GM18858 (cell line): ENCODE measurements at regions not wholly inside any gene's neighbourhood (a gene's known extent, or its start where the extent isn't known, plus 50 kb on each side); places are given as distances from the start of the nearest gene placed in this dataset.
"Not testable (repeated sequence)": the region's sequence is repeated elsewhere in the genome, so short reads cannot be mapped to it uniquely, and the experiment has no call there.

ENCODE experiments used
- ATAC-seq: cut with Tn5 transposase; IDR thresholded peaks from one replicate; pipeline ENCODE4 v1.9.1; 2021; ENCODE audit not compliant: unreplicated experiment

DNA sequence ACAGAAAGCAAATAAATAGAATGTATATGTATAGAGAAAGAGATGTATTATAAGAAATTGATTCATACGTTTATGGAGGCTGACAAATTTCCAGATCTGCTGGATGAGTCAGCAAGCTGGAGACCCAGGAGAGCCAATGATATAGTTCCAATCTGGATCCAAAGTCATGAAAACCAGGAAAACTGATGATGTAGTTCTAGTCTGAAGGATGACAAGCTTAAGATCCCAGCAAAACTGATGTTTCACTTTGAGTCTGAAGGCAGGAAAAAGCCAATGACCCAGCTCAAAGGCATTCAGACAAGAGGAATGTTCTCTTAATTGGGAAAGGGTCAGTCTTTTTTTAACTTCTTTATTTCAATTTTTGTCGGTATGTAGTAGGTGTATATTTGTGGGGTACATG, 102.6 kb downstream of the LHFPL1 start:
- ATAC-seq, result no peak

GRCh38 chrX:112571388-112571787, 108.3 kb downstream of the LHFPL1 start:
- no peak for ATAC-seq

- no peak for ATAC-seq
Measured at GRCh38 chrX:112555831-112556230, 123.9 kb downstream of the LHFPL1 start.

DNA sequence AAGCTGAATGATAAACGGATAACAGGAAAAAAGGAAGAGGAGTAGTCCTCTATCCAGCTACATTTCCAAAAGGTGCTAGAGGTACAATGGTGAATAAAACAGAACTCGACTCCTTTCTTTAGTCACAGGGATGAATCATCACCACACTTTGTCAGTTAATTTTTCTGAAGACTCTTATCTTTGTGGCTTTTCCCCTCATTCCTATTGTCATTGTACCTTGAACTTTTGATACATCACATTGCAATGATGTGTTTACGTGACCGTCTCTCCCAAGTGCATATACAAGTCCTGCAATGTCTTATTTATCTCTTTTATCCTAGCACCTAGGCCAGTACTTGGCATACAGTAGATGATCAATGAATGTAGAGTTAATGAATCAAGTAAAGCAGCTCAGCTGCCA, 134.7 kb downstream of the LHFPL1 start:
- ATAC-seq, result no peak

GRCh38 chrX:112536544-112536943, 143.2 kb downstream of the LHFPL1 start:
- ATAC-seq, result no peak

- ATAC-seq, result no peak
Measured at GRCh38 chrX:112527903-112528302, 151.8 kb downstream of the LHFPL1 start.

- ATAC-seq, result no peak
Measured at GRCh38 chrX:112521676-112522075, 158.1 kb downstream of the LHFPL1 start.

- ATAC-seq, result no peak
Measured at GRCh38 chrX:112520124-112520523, 159.6 kb downstream of the LHFPL1 start.

DNA sequence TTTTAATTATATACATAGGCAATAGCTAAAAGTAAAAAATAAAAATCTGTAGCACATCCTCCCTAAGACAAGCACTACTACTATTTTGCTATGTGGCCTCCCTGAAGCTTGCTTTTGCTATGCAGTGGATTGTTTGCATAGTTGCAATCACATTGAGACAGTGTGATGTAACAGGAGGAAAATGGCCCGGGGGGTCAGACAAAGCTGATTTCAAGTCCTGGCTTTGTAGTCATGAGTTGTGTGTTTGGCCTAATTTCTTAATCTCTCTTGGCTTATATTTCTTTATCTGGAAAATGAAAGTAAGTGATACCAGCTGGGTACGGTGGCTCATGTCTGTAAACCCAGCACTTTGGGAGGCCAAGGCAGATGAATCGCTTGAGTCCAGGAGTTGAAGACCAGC, 166.6 kb downstream of the LHFPL1 start:
- no peak for ATAC-seq

DNA sequence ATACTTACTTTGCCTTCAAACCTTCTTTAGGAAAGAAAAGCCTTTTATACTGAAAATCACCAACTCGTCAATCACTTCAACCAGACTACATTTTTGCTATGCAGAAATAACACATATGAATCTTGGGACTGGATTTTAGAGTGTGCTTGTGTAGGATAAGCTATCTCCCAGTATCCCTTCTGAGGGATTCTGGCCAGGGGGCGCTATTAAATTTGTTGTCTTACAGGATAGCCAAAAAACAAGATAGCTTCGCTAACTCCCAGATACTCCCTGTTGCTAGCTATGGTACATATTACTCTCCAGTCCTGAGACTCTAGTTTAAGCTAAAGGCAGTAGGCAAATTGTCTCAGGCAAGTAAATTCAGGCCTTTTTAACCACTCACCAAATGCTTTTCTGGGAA, 167.2 kb downstream of the LHFPL1 start:
- no peak for ATAC-seq

DNA sequence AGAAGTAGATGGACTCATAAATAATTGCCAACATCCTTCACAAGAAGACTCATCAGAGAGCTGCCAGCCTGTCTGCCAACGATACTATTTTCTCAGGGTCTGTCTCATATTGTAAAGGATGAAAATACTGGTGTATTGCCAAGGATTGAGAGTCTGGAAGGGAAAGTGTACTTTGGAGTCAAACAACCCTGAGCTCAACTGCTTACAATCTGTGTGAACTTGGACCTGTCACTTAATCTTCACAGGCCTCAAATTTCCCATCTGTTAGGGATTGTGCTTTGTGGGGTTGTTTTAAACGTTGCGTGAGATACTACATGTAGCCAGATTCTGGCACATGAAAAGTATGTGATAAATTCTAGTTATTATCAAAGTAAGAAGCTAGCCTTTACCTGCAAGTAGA, 169.1 kb downstream of the LHFPL1 start:
- no peak for ATAC-seq

- ATAC-seq, result no peak
Measured at GRCh38 chrX:112477653-112478052, 202.1 kb downstream of the LHFPL1 start.

GRCh38 chrX:112473654-112474053, 206.1 kb downstream of the LHFPL1 start:
- ATAC-seq, result no peak

GRCh38 chrX:112470551-112470950, 209.2 kb downstream of the LHFPL1 start:
- no peak for ATAC-seq

DNA sequence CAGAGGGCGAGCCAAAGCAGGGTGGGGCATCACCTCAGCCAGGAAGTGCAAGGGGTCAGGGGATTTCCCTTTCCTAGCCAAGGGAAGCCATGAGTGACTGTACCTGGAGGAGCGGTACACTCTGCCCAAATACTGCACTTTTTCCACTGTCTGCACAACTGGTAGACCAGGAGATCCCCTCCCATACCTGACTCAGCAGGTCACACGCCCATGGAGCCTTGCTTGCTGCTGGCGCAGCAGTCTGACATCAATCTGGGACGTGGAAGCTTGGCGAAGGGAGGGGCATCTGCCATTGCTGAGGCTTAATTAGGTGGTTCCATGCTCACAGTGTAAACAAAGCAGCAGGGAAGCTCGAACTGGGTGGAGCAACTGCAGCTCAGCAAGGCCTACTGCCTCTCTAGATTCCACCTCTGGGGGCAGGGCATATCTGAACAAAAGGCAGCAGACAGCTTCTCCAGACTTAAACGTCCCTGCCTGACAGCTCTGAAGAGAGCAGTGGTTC, 217.7 kb downstream of the LHFPL1 start:
- ATAC-seq, result not testable (repeated sequence)

DNA sequence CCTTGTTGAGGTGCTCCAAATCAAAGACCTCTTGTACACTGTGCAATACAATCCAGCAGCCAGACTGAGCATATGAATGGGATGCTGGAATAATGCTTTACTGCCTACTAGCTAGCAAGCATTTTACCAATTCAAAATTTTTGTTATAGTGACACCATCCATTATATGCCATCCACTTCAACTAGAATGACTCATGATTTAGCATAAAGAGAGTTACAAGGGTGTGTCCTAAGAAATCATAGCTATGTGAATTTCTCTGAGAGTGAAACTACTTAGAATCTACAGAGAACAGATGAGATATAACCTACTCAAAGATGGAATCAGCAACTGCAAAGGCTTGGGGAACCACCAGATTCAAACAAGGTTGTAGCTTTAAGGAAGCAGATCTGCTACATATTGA, 221.9 kb downstream of the LHFPL1 start:
- ATAC-seq, result no peak

GRCh38 chrX:112450810-112451209, 228.9 kb downstream of the LHFPL1 start:
- no peak for ATAC-seq

- ATAC-seq, result no peak
Measured at GRCh38 chrX:112440277-112440676, 239.5 kb downstream of the LHFPL1 start.

- no peak for ATAC-seq
Measured at GRCh38 chrX:112424166-112424565, 255.6 kb downstream of the LHFPL1 start.

GRCh38 chrX:112391313-112391712, 288.4 kb downstream of the LHFPL1 start:
- ATAC-seq, result no peak

DNA sequence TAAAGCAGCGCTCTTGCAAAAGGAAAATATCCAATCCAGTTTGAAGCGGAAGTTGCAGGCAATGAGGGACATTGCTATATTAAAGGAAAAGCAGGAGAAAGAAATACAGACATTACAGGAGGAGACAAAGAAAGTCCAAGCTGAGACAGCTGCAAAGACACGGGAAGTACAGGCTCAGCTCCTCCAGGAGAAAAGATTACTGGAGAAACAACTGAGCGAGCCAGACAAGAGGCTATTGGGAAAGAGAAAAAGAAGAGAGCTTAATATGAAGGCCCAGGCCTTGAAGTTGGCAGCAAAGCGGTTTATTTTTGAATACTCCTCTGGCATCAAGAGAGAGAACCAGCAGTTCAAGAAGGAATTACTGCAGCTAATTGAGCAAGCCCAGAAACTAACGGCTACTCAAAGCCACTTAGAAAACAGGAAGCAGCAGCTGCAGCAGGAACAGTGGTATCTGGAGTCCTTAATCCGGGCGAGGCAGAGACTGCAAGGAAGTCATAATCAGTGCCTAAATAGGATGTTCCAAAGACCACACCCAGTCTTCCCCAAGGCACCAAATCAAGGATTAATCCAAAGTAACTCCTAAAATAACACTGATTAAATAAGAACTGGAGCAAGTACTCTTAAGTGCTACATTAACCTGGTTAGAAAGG, 298.0 kb downstream of the LHFPL1 start:
- ATAC-seq, result not testable (repeated sequence)

DNA sequence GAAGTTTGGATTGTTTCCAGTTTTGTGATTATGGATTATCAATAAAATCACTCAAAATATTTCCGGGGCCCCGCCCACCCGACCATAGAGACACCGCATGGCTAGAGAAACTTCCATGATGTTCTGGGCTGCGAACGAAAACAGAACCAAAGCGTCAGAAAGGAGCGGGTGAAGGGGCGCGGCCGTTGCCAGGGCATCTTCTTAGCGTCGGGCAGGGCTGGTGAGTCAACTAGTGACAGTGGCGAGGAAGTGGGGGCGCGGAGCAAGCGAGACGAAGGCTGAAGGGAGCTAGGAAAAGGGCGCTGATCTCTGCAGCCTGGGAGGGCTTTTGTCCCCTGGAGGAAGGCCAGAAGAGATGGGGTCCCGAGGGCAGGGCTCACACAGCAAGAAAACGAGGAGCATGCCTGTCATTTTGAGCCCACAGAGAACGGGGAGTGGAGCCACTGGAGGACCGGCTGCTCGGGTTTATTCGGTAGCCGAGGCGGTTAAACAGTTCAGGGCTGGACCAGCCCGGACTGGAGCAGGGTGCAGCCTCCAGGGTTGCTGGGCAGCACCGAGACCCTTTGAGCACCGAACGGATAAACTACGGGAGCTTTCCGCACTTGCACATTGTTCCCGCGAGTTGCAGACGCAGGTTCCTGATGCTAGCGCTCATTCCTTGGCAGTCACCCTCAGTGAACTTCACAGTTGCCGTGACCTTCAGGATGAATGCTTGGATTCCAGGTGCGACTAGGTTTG, 298.1 kb upstream of the TRPC5 start:
- ATAC-seq, result no peak

DNA sequence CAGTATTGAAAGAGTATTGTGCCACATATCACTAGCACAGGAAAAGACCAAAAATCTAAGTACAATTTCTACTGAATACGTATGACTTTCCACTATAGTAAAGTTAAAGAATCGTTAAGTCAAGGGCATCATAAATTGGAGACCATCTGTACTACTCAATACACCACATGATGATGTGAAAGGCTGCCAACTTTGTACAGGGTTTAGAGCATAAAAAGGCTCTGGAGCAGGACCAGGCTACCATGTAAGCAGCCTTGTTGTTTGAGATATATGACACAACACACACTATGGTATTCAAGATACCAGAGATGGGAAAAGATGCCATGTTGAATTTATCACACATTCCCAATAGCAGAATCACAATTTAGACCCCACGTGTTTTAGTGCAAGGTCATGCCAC, 294.9 kb upstream of the TRPC5 start:
- ATAC-seq, result no peak
